GM23248 (cell line): ENCODE measurements at regions not wholly inside any gene's neighbourhood (a gene's known extent, or its start where the extent isn't known, plus 50 kb on each side); places are given as distances from the start of the nearest gene placed in this dataset.

ENCODE experiments used
- EZH2 ChIP-seq: fragments of 200-600 bp; sonication (generic); IDR thresholded peaks from 2 replicates; pipeline ENCODE4 v1.6.1; 2018; ENCODE audit warnings: antibody characterized with exemption, mild to moderate bottlenecking; ENCODE audit not compliant: insufficient read depth, poor library complexity, severe bottlenecking
- EZH2phosphoT487 ChIP-seq: fragments of 200-600 bp; sonication (generic); IDR thresholded peaks from 2 replicates; pipeline ENCODE4 v1.6.1; 2018; ENCODE audit warnings: antibody characterized with exemption, moderate library complexity, mild to moderate bottlenecking, low read depth; ENCODE audit not compliant: insufficient read depth

GRCh38 chr5:129241755-129242154, 147.2 kb downstream of the ISOC1 start:
- no peak for TF ChIP-seq EZH2phosphoT487
- TF ChIP-seq EZH2 = no peak
